COLO668 (cell line): ENCODE measurements at regions not wholly inside any gene's neighbourhood (a gene's known extent, or its start where the extent isn't known, plus 50 kb on each side); places are given as distances from the start of the nearest gene placed in this dataset.

Source experiments
- DNase-seq: peaks from one replicate; lab custom pipeline; 2025; ENCODE audit not compliant: unreplicated experiment; lab: John Stamatoyannopoulos, UW

DNA sequence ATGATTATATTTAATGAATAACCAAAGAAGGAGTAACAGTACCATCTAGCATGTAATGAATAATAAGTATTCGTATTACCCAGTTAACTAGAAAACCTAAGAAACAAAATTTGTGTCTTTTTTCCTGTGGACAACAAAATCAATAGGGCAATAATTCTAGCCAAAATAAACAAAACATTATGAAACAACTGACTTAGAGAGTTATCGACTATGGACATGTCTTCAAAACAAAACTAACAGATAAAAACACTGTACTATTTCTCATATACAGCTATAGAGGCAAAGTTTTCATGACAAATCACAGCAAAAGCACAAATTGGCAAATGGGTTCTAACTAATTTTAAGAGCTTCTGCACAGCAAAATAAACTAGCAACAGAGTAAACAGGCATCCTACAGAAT is 224.1 kb downstream of the ALX1 start:
- DNase-seq, result no peak

DNA sequence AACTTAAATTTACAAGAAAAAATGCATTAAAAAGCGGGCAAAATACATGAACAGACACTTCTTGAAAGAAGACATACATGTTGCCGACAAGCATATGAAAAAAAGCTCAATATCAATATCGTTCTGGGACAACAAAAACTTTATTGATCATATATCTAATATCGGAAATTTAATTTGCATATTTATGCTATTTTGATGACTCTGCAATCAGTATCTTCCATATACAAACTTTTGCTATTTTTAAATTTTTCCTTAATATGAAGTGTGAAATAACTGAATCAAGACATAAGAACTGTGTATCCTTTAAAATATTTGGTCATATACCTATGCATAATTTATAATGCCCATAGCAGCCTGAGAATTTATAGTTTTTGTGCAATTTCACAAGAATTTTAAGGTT is 224.6 kb downstream of the ALX1 start:
- no peak for DNase-seq

DNA sequence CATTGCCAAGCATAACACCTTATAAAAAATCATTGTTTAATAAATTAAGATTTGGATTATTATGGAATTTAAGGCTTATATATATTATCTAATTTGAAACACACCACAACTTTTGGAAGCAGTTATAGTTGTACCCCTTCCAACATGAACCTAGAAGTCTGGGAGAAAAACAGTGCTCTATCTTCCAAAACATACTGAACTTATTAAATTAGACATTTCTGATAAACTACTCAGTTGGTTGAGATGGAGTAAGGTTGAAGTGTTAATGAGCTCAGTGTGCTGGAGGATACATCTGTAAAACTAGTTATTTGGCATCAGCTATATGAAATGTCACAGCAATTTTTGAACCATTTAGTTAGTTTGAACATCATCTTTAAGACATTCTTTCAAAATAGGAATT is 227.4 kb downstream of the ALX1 start:
- DNase-seq, result no peak

DNA sequence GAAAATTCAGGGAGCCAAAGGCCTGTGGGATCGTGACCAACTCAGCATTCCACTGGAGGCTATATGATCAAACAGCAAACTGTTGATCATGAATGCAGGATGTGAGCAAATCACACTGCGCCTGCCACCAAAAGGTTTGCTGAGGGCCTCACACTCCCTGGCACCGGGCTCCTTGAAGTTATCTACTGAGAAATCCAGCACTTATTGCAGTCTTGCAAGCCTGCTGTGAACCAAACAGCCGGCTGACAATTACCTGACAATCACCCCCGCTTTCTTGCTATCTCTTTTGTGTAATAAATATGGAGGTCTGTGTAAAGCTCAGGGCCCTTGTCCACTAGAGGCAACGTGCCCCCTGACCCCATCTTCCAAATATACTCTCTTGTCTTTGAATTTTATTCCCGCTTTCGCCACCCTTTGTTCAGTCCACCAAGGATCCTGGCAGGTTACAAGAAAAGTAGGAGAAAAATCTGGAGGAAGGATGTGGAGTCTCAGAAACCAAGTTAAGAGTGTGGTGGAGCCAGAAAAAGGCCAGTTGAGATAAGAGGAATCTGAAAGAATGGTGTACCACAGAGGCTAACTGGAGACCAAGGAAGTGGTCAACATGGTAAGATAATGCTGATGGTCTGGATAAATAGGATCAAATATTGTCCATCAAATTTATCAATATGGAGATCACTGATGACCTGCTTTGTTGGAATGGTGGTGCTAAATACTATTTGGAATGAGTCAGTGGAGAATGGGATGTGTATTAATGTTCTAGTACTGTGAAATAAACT is 229.2 kb downstream of the ALX1 start:
- no peak for DNase-seq

DNA sequence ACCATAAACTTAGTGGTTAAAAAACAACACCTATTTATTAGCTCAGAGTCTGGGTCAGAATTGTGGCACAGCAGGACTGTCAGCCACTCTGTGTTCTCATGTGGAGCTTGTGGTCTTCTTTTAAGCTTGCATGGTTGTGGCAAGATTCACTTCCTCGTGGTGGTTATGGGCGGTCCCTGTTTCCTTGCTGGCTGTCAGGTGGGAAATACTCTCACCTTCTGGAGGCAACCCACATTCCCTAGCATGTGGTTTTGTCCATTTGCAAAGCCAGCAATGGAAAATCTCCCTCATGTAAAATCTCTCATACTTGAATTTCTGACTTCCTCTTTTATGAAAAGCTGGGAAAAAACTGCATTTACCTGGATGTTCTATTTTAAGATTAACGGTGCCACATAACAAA is 229.8 kb downstream of the ALX1 start:
- no peak for DNase-seq

DNA sequence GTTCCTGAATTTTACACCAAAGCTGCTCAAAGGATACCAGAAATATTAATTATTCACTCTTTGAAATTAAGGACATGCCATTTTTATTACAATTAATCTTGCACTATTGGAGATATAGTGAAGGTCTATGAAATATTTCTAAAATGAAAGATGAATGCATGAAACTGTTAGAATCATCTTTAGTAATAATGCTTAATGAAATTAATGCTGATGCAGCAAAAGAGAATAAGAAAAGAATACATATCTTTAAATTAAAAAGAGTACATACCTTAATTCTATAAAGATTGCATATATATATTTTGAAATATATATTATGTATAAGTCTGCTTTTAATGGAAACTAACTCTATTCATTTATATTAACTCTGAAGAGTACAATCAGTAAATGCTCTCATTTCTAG is 236.0 kb downstream of the ALX1 start:
- no peak for DNase-seq

DNA sequence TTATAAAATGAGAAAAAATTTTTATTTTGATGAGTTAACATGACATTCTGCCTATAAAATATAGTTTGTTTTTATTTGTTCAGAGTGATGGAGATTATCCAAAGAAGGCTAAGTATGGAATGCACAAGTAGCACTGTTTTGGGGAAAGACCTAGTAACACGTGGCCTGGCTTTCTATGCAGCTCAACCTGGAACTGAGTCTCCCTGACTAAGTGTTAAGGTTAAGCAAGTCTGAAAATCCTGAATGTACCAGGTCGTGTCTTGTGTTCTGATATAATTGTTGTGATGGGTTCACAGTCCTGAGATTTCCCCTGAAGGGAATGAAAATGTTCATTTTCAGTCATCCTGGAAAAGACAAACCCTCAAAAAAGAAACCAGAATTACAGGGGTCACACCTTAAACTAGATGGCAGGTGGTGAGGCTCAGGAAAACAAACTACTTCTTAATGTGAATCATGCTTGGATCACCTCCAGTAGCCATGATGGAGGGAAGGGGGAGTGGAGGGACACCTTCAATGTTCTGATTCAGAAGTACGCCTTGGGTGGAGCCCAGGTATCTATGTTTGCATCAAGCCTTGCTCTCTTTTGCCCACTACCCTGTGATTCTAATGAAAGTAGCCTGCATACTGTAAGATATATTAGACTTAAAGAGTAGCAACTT is 236.8 kb downstream of the ALX1 start:
- DNase-seq, result no peak

DNA sequence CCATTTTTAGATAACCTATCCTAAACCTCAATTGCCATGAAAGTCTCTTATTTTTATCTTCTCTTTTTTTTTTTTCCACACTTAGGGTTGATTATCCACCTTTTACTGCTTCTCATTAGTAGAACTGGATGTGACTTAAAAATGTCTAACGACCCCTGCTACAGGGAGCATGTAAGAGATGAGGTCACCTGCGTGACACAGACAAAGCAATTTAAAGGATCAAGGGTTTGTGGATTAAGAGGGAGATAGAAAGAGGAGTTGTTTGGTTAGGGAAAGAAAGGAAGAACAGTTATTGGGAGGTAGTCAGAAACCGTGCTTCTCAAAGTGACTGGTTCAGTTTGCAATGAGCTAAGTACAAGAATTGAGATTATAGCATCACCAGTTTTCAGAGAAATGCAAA is 239.1 kb downstream of the ALX1 start:
- DNase-seq, result no peak

DNA sequence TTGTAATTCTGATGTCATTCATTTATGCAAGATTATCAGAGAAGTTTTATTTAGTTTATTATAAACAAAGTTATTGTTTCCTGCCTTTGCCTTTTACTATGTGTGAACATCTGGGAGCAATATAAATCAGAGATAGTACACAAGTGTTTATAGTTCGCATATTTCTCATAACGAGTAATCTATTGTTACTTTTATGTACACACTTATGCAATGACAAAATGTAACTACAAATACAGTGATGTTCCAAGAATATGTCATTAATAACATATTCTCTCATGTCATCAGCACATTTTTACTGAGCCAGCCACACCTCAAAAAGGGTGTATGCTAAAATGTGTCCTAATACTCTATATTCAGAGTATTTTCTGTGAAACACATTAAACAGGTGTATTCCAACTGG is 243.2 kb downstream of the ALX1 start:
- no peak for DNase-seq

DNA sequence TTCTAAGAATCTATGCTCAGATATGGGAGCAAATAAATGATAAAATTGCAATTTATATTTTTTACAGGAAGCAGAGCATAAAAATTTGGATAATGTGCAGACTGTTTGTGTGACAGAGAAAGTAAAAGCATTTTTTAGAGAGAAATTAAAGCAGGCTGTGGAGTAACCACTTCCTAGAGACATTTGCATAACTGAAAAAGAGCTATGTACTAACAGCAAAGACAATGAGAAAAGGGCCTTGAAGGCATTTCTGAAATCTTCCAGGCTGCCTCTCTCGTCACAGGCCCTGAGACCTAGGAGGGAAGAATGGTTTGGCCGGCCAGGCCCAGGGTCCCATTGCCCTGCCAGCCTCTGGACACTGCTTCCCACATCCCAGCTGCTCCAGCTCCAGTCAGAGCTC is 247.2 kb downstream of the ALX1 start:
- DNase-seq, result no peak

DNA sequence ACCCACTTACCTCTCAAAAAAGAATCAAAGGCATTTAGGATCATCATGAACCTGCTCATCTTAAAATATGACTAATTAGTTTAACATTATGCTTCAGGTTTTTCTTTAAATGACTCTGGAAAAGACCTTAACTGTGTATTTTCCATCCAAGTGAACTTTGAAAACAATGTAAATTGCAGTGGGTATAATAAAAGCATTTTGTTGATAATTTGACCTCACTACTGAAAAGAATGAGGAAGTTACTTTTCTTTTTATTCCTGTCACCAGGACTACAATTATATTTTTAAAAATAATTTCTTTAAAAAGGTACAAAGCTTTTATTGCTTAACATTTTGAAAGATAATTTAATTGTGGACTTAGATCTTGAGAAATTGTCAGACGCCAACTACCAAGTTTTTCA is 249.9 kb downstream of the ALX1 start:
- no peak for DNase-seq

DNA sequence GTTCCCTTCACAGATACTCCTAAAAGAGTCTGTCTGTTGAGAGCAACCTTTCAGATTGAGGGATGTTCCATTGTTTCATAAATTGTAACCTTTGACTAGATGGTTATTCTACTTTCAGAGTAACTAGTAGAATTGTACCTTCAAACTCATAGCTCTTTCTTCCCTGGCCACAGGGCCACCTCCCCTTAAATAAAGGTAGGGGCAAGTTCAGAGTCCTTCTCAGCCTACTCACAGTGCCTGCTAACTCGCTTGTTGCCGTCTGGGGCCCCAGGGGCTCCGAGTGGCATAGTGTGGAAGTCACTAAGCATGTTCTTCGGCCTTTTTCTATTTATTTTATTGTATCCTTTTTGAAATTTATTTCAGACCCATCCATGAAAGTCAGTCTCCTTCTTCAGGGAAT is 250.4 kb downstream of the ALX1 start:
- no peak for DNase-seq

DNA sequence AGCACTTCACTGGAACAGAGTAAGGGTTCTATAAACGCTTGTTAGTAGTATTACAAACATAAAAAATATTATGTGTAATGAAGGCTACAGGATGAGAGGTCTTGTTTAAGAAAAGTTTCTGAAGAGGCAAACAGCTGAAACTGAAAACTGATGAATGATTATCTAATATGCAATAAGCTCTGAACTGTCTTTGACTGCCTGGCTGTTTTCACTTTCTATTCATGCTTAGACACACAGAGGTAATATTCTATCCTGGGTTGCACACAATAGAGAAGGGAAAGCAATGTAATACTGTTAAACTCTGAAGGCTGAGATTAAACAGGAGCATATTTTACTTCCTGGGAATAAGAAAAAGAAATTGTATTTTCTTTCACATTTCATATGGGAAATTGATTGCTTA is 251.3 kb downstream of the ALX1 start:
- no peak for DNase-seq

DNA sequence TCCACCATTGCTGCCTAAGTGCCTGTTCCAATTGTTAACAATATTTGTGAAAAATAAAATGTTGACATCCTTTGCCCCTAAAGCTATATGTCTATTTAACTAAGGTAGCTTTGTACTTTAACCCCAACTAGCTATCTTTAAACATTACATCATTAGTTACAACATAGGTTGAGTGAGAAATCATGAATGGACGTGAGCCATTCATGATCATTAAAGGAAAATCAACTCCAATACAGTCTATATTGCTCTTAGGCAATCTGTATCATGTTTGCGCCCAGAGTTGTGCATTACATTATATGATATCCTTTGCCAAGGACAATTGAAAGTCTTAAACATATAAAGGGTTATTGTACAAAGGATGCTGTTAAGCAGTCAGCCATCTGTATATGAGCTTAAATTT is 269.6 kb downstream of the ALX1 start:
- no peak for DNase-seq

DNA sequence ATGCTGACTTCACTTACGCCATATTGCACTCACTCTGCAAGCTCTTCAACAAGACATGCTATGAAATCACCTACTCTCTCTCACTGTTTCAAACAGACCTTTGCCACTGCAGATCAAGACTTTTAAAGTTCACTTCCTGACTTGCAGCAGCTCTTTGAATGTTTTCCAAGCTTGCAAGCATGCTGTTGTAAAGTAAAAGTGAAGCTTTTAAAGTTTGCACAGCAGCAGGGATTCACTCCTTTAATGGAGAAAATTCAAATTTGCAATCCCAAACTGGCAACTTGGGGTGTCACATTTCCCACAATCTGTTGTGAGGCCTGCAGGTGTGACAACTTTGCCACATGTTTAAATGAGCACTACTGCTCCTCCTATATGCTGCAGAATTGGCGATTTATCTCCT is 270.9 kb downstream of the ALX1 start:
- DNase-seq, result no peak

DNA sequence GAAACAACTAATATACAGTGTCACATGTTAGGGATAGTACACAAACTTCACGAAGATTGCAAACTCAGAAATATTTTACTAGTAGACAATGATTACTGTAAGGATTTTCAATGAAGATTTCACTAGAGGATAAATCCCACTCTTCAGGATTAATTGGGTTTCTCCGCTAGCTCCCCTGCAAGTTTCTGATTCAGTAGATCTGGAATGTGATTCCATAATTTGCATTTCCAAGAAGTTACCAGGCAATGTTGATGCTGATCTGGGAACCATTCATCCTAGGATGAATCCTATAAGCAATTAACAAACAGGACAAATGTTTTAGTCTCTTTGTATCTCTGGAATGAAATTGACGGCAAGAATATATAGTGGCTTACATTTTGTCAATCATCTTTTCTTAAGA is 272.4 kb downstream of the ALX1 start:
- DNase-seq, result no peak

DNA sequence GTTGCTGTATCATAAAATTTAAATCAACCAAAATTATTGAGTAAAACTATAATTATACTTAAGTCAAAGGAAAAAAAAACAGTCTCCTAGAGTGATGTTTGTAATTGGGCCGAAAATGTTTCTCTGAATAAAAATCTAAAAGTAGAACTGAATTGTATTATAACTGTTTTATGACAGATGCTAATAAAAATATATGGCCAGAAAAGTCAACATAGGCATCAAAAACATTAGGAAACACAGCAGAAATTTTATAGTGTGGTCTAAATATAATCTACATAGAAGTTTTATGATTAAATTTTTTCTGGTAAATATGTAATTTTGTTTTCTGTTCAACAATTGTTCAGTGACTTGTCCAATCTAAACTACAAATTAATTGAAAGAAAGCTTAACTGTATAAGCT is 277.8 kb downstream of the ALX1 start:
- DNase-seq, result no peak

DNA sequence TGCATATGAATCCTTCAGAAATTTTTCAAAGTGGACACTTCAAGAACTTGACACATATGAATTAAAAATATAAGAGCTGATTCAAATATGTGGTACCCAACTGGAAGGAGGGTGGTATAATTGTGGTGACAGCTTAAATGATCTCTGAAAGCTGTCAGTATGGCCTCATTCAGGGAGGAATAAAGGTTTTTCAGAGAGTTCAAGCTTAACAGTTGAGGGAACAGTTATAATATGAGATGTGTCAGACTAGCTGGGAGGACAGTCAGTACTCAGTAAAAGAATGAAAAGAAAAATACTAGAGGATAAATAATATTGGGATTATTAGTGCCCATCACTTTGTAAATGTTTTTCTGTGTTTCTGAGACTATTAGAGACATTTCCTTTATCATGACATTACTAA is 277.5 kb downstream of the RASSF9 start:
- no peak for DNase-seq

DNA sequence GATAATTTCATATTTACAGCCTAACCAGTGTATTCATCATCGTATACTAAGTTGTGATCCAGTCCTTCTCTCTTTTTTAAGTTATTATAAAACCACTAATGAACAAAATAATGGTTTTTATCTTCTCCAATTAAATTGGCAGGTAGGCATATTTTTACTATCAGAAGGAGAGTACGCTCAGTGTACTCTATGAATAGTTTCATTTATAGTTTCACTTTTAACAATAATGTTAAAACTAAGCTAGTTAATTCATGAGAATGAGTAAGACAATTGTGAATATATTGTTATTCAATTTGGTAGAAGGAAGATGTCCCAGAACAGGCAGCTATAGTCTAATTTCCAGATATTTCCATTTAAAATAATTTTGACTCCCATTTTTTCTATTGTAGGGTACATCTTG is 277.1 kb downstream of the RASSF9 start:
- no peak for DNase-seq

DNA sequence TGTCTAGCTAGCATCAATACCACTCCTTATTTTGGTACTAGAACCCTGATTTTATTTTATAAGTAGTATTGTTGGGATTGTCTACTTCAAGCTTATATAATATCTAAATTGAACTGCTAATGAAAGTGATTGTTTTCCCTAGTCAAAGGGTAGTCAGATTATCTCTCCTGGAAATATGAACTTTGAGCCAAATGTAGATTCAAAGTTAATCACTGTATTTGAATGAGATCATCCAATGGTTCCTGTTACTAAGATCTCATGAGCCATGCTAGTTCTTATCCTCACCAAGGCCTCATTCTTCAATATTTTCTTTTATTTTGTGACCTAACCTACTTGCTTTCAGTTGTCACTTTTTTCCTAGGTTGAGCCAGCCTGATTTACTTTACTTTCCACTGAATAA is 276.7 kb downstream of the RASSF9 start:
- no peak for DNase-seq

DNA sequence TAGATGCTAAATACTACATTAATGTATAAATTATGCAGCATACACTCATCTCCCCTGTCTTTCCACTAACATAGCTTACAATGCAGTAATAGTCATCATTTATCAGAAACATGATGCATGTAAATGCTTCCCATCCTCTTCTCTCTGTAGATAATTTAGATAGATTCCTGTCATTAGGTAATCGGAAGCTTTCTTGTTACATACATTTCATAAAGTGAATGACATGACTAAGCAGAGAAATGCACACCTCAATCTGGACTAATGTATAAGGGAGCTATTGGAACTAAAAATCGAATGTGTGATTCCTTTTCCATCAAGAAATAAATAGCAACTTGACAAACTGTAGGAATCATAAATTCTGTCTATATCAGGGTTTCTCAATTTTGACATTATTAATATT is 273.4 kb downstream of the RASSF9 start:
- DNase-seq, result no peak

DNA sequence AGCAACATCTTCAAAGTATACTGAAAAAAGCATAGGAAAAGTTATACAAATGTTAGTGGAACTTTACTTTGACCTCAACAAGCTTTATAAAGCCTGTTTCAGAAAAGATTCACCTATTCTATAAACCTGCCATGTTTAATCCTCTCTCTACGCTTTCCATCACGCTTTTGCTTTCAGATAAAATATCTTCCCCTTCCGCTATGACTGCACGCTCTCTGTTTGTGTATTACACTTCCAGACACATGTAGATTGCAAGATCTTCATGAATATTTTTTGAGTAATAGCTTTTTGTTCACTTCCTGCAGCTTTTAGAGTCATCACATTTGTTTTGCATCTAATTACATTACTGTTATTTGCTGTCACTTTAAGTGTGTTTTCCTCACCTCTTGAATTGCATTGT is 271.4 kb downstream of the RASSF9 start:
- no peak for DNase-seq
